Inflammatory macrophage (primary cell): ENCODE measurements at regions not wholly inside any gene's neighbourhood (a gene's known extent, or its start where the extent isn't known, plus 50 kb on each side); places are given as distances from the start of the nearest gene placed in this dataset.
"Not testable (repeated sequence)": the region's sequence is repeated elsewhere in the genome, so short reads cannot be mapped to it uniquely, and the experiment has no call there.

ENCODE experiments used
- DNase-seq, 2 donors: peaks; one replicate each; pipeline ENCODE4 v3.0.0-alpha.2; 2020 to 2022

- no peak for DNase-seq
These were observed 116.5 kb upstream of the FBXL7 start for GRCh38 chr5:15383469-15383868.

- DNase-seq = no peak
These were observed 117.0 kb upstream of the FBXL7 start for GRCh38 chr5:15383021-15383420.

- no peak for DNase-seq
These were observed 122.2 kb upstream of the FBXL7 start for GRCh38 chr5:15377573-15378340.

GRCh38 chr5:15376803-15377202 is 123.2 kb upstream of the FBXL7 start:
- no peak for DNase-seq

GRCh38 chr5:15376088-15376487 is 123.9 kb upstream of the FBXL7 start:
- no peak for DNase-seq

DNA sequence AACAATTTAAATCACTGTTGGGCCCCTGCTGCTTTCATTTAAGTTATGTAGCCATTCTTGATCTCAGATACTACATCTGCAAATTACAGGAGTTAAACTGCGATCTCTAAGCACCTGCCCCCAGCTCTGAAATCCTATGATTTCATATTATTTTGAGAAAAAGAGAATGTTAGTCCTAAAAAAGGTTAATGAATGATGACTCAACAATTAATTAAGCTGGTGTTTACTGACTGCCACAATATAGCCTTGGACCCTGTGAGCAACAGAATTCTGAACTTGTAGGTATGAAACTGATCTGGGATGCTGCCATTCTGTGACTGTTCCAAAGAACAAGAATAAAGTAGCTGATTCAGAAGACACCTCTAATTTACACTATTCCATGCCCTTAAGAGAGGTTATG is 124.4 kb upstream of the FBXL7 start:
- no peak for DNase-seq

- no peak for DNase-seq
These were observed 125.1 kb upstream of the FBXL7 start for GRCh38 chr5:15374886-15375285.

- no peak for DNase-seq
These were observed 126.8 kb upstream of the FBXL7 start for GRCh38 chr5:15373151-15373550.

DNA sequence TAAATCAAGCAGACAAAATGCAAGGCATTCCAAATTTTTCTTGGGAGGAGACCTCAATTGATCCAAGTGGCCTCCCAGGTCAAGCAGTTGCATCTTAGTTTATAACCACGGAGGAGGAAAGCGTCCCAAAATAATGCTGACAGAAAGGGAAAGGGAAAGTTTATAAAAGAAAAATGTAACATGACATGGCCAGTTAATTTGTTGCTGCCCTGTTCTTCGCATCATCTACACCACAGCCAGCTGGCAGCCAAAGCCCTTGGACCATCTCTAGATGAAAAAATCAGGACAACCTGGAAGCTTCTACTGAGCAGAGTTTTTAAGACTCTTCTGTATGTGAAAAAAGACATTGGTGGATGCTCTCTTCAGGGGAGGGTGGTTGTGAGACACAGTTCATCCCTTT is 128.8 kb upstream of the FBXL7 start:
- no peak for DNase-seq

GRCh38 chr5:15368835-15369234 is 131.1 kb upstream of the FBXL7 start:
- DNase-seq = no peak

DNA sequence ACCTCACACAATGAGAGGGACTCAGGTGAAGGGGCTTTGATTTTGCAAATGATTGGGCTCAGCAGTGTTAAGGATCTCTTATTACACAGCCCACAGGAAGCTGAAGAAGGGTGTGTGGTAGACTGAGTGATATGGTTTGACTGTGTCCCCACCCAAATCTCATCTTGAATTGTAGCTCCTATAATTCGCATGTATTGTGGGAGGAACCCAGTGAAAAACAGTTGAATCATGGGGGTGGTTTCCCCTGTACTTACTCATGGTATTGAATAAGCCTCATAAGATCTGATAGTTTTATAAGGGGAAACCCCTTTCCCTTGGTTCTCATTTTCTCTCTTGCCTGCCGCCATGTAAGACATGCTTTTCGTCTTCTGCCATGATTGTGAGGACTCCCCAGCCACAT is 132.5 kb upstream of the FBXL7 start:
- DNase-seq = no peak

DNA sequence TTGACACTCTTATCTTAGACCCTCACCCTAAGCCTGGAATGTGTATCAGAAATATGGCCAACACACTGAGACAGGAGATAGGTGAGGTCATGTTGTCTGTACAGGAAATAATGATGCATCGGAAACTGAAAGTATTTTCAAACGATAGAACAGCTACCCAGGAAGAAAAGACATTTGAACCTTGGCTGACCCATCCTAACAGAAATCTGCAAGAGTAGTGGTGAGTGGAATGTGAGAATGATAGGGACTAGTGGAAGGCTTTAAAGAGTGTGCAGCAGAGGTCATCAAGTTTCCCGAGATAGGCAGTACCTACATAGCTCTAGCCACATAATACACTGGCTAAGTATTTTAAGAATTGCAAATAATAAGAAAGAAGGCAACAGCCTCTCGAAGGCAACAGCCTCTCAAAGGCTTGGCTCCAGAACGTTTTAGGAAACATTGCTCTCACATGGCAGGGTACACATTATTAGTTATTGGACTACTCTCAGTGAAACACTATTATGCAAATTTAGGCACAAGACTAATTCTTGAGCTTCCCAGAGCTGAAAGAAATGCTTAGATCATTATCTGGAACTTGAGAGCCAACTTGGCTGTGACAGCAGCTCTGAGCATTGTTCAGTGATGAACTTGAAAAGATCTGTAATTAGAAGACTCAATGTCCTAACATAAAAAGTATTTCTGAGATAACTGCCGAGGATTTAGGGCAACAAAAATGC is 133.1 kb upstream of the FBXL7 start:
- no peak for DNase-seq

DNA sequence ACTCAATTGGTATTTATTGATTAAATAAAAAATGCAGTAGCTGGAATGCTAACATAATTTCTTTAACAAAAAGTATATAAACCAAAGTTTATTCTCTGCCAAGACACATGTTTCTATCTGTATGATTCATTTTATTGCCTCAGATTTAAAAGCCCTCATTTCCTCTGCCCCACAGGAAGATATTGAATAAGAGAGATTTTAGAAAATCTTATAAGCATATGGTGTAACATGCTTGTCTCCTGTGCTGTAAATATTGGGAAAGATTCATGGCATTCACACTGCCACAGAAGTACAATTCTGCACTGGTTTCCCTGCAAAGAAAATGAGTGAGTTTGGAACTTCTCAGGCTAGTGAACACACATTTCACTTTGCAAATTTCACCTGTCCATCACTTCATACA is 134.9 kb upstream of the FBXL7 start:
- no peak for DNase-seq

GRCh38 chr5:15363601-15364000 is 136.4 kb upstream of the FBXL7 start:
- no peak for DNase-seq

DNA sequence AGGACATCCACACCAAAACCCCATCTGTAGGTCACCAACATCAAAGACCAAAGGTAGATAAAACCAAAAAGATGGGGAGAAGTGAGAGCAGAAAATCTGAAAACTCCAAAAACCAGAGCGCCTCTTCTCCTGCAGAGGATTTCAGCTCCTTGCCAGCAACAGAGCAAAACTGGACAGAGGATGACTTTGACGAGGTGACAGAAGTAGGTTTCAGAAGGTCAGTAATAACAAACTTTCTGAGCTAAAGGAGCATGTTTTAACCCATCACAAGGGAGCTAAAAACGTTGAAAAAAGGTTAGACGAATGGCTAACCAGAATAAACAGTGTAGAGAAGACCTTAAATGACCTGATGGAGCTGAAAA is 142.9 kb upstream of the FBXL7 start:
- not testable (repeated sequence) for DNase-seq

- not testable (repeated sequence) for DNase-seq
These were observed 143.5 kb upstream of the FBXL7 start for GRCh38 chr5:15356308-15357091.

- no peak for DNase-seq
These were observed 146.0 kb upstream of the FBXL7 start for GRCh38 chr5:15354021-15354420.

DNA sequence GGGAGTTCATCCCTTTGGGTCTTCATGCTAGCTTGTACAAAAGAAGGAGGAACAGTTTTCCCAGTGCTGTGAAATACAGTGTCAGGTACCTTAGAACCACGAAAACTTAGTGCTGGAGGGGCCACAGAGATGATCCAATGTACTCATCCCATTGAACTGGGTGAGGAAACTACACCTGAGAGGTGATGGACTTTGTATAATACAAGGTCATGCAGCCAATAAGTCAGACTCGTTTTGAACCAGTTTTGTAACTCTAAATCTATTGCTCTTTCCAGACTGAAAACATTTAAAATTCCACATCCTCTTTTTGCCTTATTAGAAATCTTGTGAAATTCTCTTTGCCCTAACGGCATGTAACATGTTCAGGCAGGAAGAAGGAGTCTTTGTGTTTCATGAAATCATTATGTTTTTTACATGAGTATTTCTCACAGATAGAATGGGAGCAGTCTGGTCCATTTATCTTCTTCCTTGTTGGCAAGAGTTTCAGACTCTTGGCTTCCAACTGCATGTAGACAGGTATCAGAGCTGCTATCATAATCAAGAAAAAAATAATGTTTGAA is 146.8 kb upstream of the FBXL7 start:
- no peak for DNase-seq

DNA sequence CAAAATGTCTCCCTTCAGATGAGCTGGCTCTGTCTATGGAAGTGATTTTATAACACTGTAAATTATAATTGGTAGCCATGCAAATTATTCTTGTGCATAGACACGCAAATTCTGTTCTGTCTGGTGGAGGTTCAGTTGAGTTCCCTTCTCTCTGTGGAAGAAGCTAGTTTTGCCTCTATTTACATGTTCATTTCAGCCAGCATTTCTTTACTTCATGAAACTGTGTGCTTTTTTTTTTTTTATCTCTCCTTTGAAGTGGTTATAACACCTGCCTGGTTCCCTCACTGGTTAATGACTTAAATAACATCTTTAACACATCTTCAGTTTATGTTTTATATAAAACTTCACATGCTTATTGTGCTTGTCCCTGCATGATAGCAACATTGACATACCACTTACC is 149.4 kb upstream of the FBXL7 start:
- no peak for DNase-seq

- no peak for DNase-seq
These were observed 153.2 kb upstream of the FBXL7 start for GRCh38 chr5:15346738-15347137.

DNA sequence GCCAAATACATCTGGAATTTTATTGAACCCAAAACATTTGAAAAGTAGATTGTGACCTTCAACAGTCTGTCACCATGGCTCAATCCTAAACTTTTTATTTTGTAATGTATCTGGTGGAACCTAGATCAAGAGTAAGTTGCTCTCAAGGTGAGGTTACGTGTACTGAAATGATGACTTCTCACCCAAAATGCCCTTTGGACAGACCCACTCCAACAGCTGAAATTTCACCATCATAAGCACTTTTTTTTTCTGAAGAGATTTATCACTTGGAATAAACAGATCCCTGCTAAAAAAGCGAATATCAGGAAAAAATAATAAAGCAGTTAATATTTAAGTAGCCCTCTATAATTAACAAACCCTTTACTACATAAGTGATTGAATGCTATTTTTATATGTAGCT is 155.0 kb upstream of the FBXL7 start:
- DNase-seq = no peak

DNA sequence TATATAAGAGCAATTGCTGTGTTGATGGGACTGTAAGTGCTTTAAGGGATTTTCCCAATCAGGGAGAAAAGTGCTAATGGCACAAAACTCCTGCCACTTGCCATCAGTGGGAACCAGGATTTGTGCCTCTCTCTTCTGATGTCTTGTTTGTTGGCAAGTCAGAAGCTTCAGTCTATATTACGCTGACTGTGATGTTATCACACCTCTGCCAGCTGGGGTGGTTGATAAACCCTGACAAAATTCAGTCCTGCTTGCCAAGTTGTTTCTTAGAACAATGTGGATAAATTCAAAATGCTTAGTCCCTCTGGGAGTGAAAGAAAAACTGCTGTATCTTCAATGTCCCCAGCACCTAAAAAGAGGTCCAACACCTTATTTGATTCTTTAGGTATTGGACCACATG is 161.4 kb upstream of the FBXL7 start:
- DNase-seq = no peak

GRCh38 chr5:15334551-15335266 is 165.3 kb upstream of the FBXL7 start:
- no peak for DNase-seq
